ENCODE measurements at regions not wholly inside any gene's neighbourhood (a gene's known extent, or its start where the extent isn't known, plus 50 kb on each side); places are given as distances from the start of the nearest gene placed in this dataset.

- TF ChIP-seq FOXP2 (optimal IDR thresholded peaks at IDR 0.05; ENCODE audit: control extremely low read depth, extremely low read length, insufficient read depth) = no peak
- TF ChIP-seq EZH2 (IDR thresholded peaks at IDR 0.05) = no peak
- TF ChIP-seq POLR2AphosphoS5 (IDR thresholded peaks at IDR 0.05; ENCODE audit: borderline replicate concordance, low read depth, low read length) = no peak
- no peak overlapping the region for H3K9ac ChIP-seq (ENCODE audit: insufficient read length)
- no peaks in the 10 kb centered on the region for H3K9me3 ChIP-seq (ENCODE audit: low read depth, low read length)
- H3K36me3 ChIP-seq (ENCODE audit: insufficient read depth, low read length) = no peaks in the 10 kb centered on the region
- no peak for DNase-seq (ENCODE audit: low read depth, low spot score)
- H3K4me3 ChIP-seq = no peak overlapping the region
- H3K27ac ChIP-seq = peak overlapping the region; percentile 26; the same call in 1 of the 2 replicates
Measured at GRCh38 chr2:21643180-21643579, 519.4 kb downstream of the TDRD15 start.

- no peaks in the 10 kb centered on the region for H3K9me3 ChIP-seq (ENCODE audit: low read depth, low read length)
- H3K27ac ChIP-seq = no peak overlapping the region
- H3K9ac ChIP-seq (ENCODE audit: insufficient read length) = no peak overlapping the region
- TF ChIP-seq POLR2AphosphoS5 (IDR thresholded peaks at IDR 0.05; ENCODE audit: borderline replicate concordance, low read depth, low read length) (no peak), EZH2 (IDR thresholded peaks at IDR 0.05) (no peak), FOXP2 (optimal IDR thresholded peaks at IDR 0.05; ENCODE audit: control extremely low read depth, extremely low read length, insufficient read depth) (no peak)
- no peak for DNase-seq (ENCODE audit: low read depth, low spot score)
- H3K4me3 ChIP-seq = no peak overlapping the region
- H3K36me3 ChIP-seq (ENCODE audit: insufficient read depth, low read length) = no peaks in the 10 kb centered on the region
Measured at GRCh38 chr2:21644266-21644665, 520.5 kb downstream of the TDRD15 start.

- Histone ChIP-seq H3K9me3 (ENCODE audit: low read depth, low read length) (no peaks in the 10 kb centered on the region), H3K27ac (no peak overlapping the region), H3K9ac (ENCODE audit: insufficient read length) (no peak overlapping the region), H3K36me3 (ENCODE audit: insufficient read depth, low read length) (no peaks in the 10 kb centered on the region), H3K4me3 (no peak overlapping the region)
- TF ChIP-seq POLR2AphosphoS5 (IDR thresholded peaks at IDR 0.05; ENCODE audit: borderline replicate concordance, low read depth, low read length) = no peak
- no peak for TF ChIP-seq FOXP2 (optimal IDR thresholded peaks at IDR 0.05; ENCODE audit: control extremely low read depth, extremely low read length, insufficient read depth)
- TF ChIP-seq EZH2 (IDR thresholded peaks at IDR 0.05) = no peak
- no peak for DNase-seq (ENCODE audit: low read depth, low spot score)
Measured at GRCh38 chr2:21646345-21646744, 522.6 kb downstream of the TDRD15 start.

- TF ChIP-seq FOXP2 (optimal IDR thresholded peaks at IDR 0.05; ENCODE audit: control extremely low read depth, extremely low read length, insufficient read depth) = no peak
- TF ChIP-seq EZH2 (IDR thresholded peaks at IDR 0.05) = no peak
- TF ChIP-seq POLR2AphosphoS5 (IDR thresholded peaks at IDR 0.05; ENCODE audit: borderline replicate concordance, low read depth, low read length) = no peak
- Histone ChIP-seq H3K36me3 (ENCODE audit: insufficient read depth, low read length) (no peaks in the 10 kb centered on the region), H3K27ac (no peak overlapping the region; the same call in 1 of the 2 replicates), H3K4me3 (no peak overlapping the region), H3K9me3 (ENCODE audit: low read depth, low read length) (no peaks in the 10 kb centered on the region), H3K9ac (ENCODE audit: insufficient read length) (no peak overlapping the region)
- DNase-seq (ENCODE audit: low read depth, low spot score) = no peak
Measured at GRCh38 chr2:21650569-21650968, 526.8 kb downstream of the TDRD15 start.

- H3K27ac ChIP-seq = no peak overlapping the region
Measured at GRCh38 chr2:21655136-21655535, 531.4 kb downstream of the TDRD15 start.

GRCh38 chr2:21656330-21657075 is 532.7 kb downstream of the TDRD15 start:
- H3K36me3 ChIP-seq (ENCODE audit: insufficient read depth, low read length) = no peaks in the 10 kb centered on the region
- H3K9ac ChIP-seq (ENCODE audit: insufficient read length) = no peak overlapping the region
- no peak for TF ChIP-seq POLR2AphosphoS5 (IDR thresholded peaks at IDR 0.05; ENCODE audit: borderline replicate concordance, low read depth, low read length)
- TF ChIP-seq EZH2 (IDR thresholded peaks at IDR 0.05) = no peak
- TF ChIP-seq FOXP2 (optimal IDR thresholded peaks at IDR 0.05; ENCODE audit: control extremely low read depth, extremely low read length, insufficient read depth) = no peak
- H3K27ac ChIP-seq = no peak overlapping the region
- DNase-seq (ENCODE audit: low read depth, low spot score) = peak; percentile 57
- H3K4me3 ChIP-seq = peak overlapping the region; percentile 2; the same call in 1 of the 2 replicates
- no peaks in the 10 kb centered on the region for H3K9me3 ChIP-seq (ENCODE audit: low read depth, low read length)

More at GRCh38 chr2:21655136-21655535, 531.4 kb downstream of the TDRD15 start:
- no peak overlapping the region for H3K9ac ChIP-seq (ENCODE audit: insufficient read length)
- H3K9me3 ChIP-seq (ENCODE audit: low read depth, low read length) = no peaks in the 10 kb centered on the region
- H3K4me3 ChIP-seq = no peak overlapping the region
- no peak for TF ChIP-seq POLR2AphosphoS5 (IDR thresholded peaks at IDR 0.05; ENCODE audit: borderline replicate concordance, low read depth, low read length)
- no peak for TF ChIP-seq EZH2 (IDR thresholded peaks at IDR 0.05)
- no peak for TF ChIP-seq FOXP2 (optimal IDR thresholded peaks at IDR 0.05; ENCODE audit: control extremely low read depth, extremely low read length, insufficient read depth)
- no peak for DNase-seq (ENCODE audit: low read depth, low spot score)
- H3K36me3 ChIP-seq (ENCODE audit: insufficient read depth, low read length) = no peaks in the 10 kb centered on the region

GRCh38 chr2:21657445-21657844 is 533.7 kb downstream of the TDRD15 start:
- no peak overlapping the region for H3K9ac ChIP-seq (ENCODE audit: insufficient read length)
- H3K9me3 ChIP-seq (ENCODE audit: low read depth, low read length) = no peaks in the 10 kb centered on the region
- H3K27ac ChIP-seq = no peak overlapping the region
- H3K4me3 ChIP-seq = no peak overlapping the region
- no peak for DNase-seq (ENCODE audit: low read depth, low spot score)
- H3K36me3 ChIP-seq (ENCODE audit: insufficient read depth, low read length) = no peaks in the 10 kb centered on the region
- TF ChIP-seq EZH2 (IDR thresholded peaks at IDR 0.05) = no peak
- no peak for TF ChIP-seq POLR2AphosphoS5 (IDR thresholded peaks at IDR 0.05; ENCODE audit: borderline replicate concordance, low read depth, low read length)
- no peak for TF ChIP-seq FOXP2 (optimal IDR thresholded peaks at IDR 0.05; ENCODE audit: control extremely low read depth, extremely low read length, insufficient read depth)

- DNase-seq (ENCODE audit: low read depth, low spot score) = no peak
- Histone ChIP-seq H3K36me3 (ENCODE audit: insufficient read depth, low read length) (no peaks in the 10 kb centered on the region), H3K4me3 (no peak overlapping the region; the same call in 1 of the 2 replicates), H3K9me3 (ENCODE audit: low read depth, low read length) (no peaks in the 10 kb centered on the region), H3K27ac (no peak overlapping the region), H3K9ac (ENCODE audit: insufficient read length) (no peak overlapping the region)
- no peak for TF ChIP-seq EZH2 (IDR thresholded peaks at IDR 0.05)
- no peak for TF ChIP-seq POLR2AphosphoS5 (IDR thresholded peaks at IDR 0.05; ENCODE audit: borderline replicate concordance, low read depth, low read length)
Measured at GRCh38 chr2:21658269-21658668, 534.5 kb downstream of the TDRD15 start.

All from SK-N-MC (cell line).